22Rv1 (cell line): ENCODE measurements at regions not wholly inside any gene's neighbourhood (a gene's known extent, or its start where the extent isn't known, plus 50 kb on each side); places are given as distances from the start of the nearest gene placed in this dataset.

Experiments used
- H3K27ac ChIP-seq: fragments of 450-650 bp; 2 replicates; pipeline ENCODE4 v1.5.1; 2017
- ZFX ChIP-seq: fragments of 450-650 bp; IDR thresholded peaks from 2 replicates; pipeline ENCODE4 v1.6.1; 2017; ENCODE audit warnings: antibody characterized with exemption, borderline replicate concordance
- TF ChIP-seq, protein P1 (sequence below): fragments of 450-650 bp; IDR thresholded peaks from 2 replicates; pipeline ENCODE4 v1.5.1; 2017; ENCODE audit warnings: mild to moderate bottlenecking

GRCh38 chr7:19480383-19480782 is 228.5 kb downstream of the POLR1F start:
- TF ChIP-seq, protein P1, sequence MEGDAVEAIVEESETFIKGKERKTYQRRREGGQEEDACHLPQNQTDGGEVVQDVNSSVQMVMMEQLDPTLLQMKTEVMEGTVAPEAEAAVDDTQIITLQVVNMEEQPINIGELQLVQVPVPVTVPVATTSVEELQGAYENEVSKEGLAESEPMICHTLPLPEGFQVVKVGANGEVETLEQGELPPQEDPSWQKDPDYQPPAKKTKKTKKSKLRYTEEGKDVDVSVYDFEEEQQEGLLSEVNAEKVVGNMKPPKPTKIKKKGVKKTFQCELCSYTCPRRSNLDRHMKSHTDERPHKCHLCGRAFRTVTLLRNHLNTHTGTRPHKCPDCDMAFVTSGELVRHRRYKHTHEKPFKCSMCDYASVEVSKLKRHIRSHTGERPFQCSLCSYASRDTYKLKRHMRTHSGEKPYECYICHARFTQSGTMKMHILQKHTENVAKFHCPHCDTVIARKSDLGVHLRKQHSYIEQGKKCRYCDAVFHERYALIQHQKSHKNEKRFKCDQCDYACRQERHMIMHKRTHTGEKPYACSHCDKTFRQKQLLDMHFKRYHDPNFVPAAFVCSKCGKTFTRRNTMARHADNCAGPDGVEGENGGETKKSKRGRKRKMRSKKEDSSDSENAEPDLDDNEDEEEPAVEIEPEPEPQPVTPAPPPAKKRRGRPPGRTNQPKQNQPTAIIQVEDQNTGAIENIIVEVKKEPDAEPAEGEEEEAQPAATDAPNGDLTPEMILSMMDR: no peak
- no peak for TF ChIP-seq ZFX

GRCh38 chr7:19470031-19470430 is 238.8 kb downstream of the POLR1F start:
- H3K27ac ChIP-seq: no peak overlapping the region
- TF ChIP-seq, protein P1: no peak
- no peak for TF ChIP-seq ZFX

More at GRCh38 chr7:19480383-19480782, 228.5 kb downstream of the POLR1F start:
- H3K27ac ChIP-seq: no peak overlapping the region

DNA sequence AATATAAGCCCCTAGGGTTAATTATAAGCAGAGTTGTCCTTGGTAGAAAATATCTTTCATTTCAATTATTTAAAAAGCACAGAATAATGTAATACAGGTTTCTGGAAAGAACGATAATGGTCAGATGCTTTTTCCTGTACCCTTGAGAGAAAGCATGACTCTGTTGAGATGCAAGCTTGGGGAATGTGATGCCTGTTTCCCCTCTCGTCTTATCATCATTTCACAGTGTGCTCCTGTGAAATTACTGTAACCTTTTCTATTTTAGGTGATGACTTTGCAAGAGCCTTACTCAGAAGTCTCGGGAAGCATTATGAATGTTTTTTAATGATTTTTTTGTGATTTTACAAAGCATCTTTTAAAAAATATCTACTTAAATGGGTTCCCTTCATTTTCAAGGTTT is 243.0 kb downstream of the POLR1F start:
- no peak overlapping the region for H3K27ac ChIP-seq
- TF ChIP-seq, protein P1: no peak

DNA sequence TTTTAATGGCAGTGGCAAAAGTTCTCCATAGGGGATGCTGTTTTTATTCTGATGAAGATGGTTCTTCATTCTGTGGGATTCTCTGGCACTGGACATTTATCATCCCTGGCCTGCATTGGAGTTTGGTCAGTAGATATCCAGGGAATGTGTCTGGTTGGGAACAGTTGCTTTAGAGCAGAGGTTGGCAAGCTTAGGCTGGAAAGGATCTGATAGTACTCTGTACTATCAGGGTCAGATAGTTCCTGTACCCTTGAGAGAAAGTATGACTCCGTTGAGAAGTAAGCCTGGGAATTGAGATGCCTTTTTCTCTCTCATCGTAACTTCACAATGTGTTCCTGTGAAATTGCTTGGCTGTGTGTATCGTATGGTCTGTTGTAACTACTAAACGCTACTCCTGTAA is 244.1 kb downstream of the POLR1F start:
- no peak overlapping the region for H3K27ac ChIP-seq
- TF ChIP-seq ZFX: no peak
- TF ChIP-seq, protein P1: no peak

GRCh38 chr7:19464241-19464640 is 244.6 kb downstream of the POLR1F start:
- TF ChIP-seq, protein P1: no peak
- no peak for TF ChIP-seq ZFX
- no peak overlapping the region for H3K27ac ChIP-seq

DNA sequence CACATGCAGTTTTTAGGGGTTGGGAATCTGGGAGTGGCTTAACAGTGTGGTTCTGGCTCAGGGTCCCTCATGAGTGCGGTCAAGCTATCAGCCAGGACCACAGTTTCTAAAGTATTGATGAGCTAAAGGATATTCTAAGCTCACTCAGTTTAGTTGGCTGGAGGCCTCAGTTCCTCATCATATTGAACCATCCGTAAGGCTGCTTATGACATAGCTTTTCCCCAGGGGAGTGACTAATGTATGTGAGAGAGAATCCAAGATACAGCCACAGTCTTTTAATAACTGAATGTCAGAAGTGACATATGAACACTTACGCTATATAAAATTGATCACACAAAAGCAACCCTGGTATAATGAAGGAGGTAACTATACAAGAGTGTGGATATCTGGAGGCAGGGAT is 245.3 kb downstream of the POLR1F start:
- no peak for TF ChIP-seq ZFX
- TF ChIP-seq, protein P1: no peak
- H3K27ac ChIP-seq: no peak overlapping the region

GRCh38 chr7:19455623-19456022 is 253.2 kb downstream of the POLR1F start:
- TF ChIP-seq, protein P1: no peak
- TF ChIP-seq ZFX: no peak
- H3K27ac ChIP-seq: no peak overlapping the region
